GM12878 (cell line): ENCODE measurements at regions not wholly inside any gene's neighbourhood (a gene's known extent, or its start where the extent isn't known, plus 50 kb on each side); places are given as distances from the start of the nearest gene placed in this dataset.

Experiments
- ATAC-seq: fragments of 200-7000 bp; cut with Tn5 transposase; 3 replicates; pipeline ENCODE4 v1.9.1; 2020; ENCODE audit warnings: mild to moderate bottlenecking, moderate library complexity
- BruUV-seq: library from RNA; stranded (reverse); fragments of 400-500 nt; replicated peaks from 2 replicates; lab custom pipeline; 2021; lab: Mats Ljungman, UMichigan
- CTCF ChIA-PET: fragments of 300-600 bp; sonication (Branson Sonifier 250); formaldehyde crosslinking; extraction: SDS; loops from one replicate; lab custom pipeline; 2021; ENCODE audit warnings: inconsistent platforms; lab: Yijun Ruan, JAX
- POLR2A ChIA-PET: fragments of 350-600 bp; formaldehyde crosslinking; extraction: SDS; loops from one replicate; lab custom pipeline; 2021; ENCODE audit warnings: inconsistent platforms; lab: Charles Lee
- RAD21 ChIA-PET: fragments of 300-600 bp; sonication (Branson Sonifier 250); formaldehyde crosslinking; loops from one replicate; lab custom pipeline; 2023; ENCODE audit warnings: antibody characterized with exemption; ENCODE audit not compliant: unreplicated experiment; lab: Charles Lee
- SMC1A ChIA-PET: fragments of 300-600 bp; sonication (Branson Sonifier 250); formaldehyde crosslinking; loops from one replicate; lab custom pipeline; 2023; ENCODE audit not compliant: unreplicated experiment, uncharacterized antibody; lab: Charles Lee
- DNase-seq: peaks from one replicate; pipeline ENCODE4 v3.0.0-alpha.2; 2011; ENCODE audit warnings: low read depth, low spot score
- FAIRE-seq: peaks from 3 replicates; lab custom pipeline; 2011; peaks lifted over from hg19 to GRCh38; lab: Jason Lieb, UNC
- H2AFZ ChIP-seq: 2 replicates; pipeline ENCODE4 v1.6.0; 2011; ENCODE audit warnings: low read depth, low read length, control low read depth; ENCODE audit not compliant: control insufficient read depth
- H3K27ac ChIP-seq: 2 replicates; pipeline ENCODE4 v1.5.1; 2011; ENCODE audit warnings: control low read depth; ENCODE audit not compliant: control insufficient read depth, insufficient read depth
- H3K27me3 ChIP-seq, 2 experiments: replicated peaks in 1 of 2; 2 replicates each; pipeline versions ENCODE4 v1.6.0 to v1.6.1; 2011; ENCODE audit warnings: low read length in 1 of 2; ENCODE audit not compliant: control insufficient read depth in 2 of 2, insufficient read depth in 2 of 2
- H3K36me3 ChIP-seq, 2 experiments: 2 replicates each; pipeline ENCODE4 v1.5.1; 2011; ENCODE audit warnings: low read length in 1 of 2; ENCODE audit not compliant: control insufficient read depth in 2 of 2, insufficient read depth in 2 of 2
- H3K4me1 ChIP-seq: 2 replicates; pipeline ENCODE4 v1.6.1; 2011; ENCODE audit warnings: mild to moderate bottlenecking, low read length, moderate library complexity, mixed read lengths; ENCODE audit not compliant: control insufficient read depth, insufficient read depth
- H3K4me2 ChIP-seq: 2 replicates; pipeline ENCODE4 v1.6.0; 2011; ENCODE audit warnings: control low read depth; ENCODE audit not compliant: control insufficient read depth, insufficient read depth
- H3K4me3 ChIP-seq: fragments of 200-600 bp; sonication (generic); 2 replicates; pipeline ENCODE4 v1.5.1; 2016
- H3K79me2 ChIP-seq: 2 replicates; pipeline ENCODE4 v1.6.0; 2011; ENCODE audit warnings: low read length; ENCODE audit not compliant: control insufficient read depth, insufficient read depth
- H3K9ac ChIP-seq: 2 replicates; pipeline ENCODE4 v1.8.0; 2011; ENCODE audit warnings: low read length, control low read depth, mixed read lengths; ENCODE audit not compliant: control insufficient read depth, insufficient read depth
- H3K9me3 ChIP-seq: replicated peaks from 3 replicates; pipeline ENCODE4 v1.5.1; 2011; ENCODE audit warnings: mild to moderate bottlenecking, low read length; ENCODE audit not compliant: control insufficient read depth, insufficient read depth
- H4K20me1 ChIP-seq: 2 replicates; pipeline ENCODE4 v1.6.0; 2011; ENCODE audit not compliant: control insufficient read depth, insufficient read depth
- BRCA1 ChIP-seq: IDR thresholded peaks from 2 replicates; pipeline ENCODE4 v1.6.1; 2011; ENCODE audit warnings: low read depth, low read length, improper control_type of control experiment
- CBX3 ChIP-seq: fragments of 200-600 bp; sonication (generic); IDR thresholded peaks from 2 replicates; pipeline ENCODE4 v1.6.1; 2016; ENCODE audit warnings: low read depth, borderline replicate concordance
- HCFC1 ChIP-seq: fragments of 150-350 bp; IDR thresholded peaks from 2 replicates; pipeline ENCODE4 v1.6.1; 2014; ENCODE audit warnings: low read length
- MYC ChIP-seq: IDR thresholded peaks from 2 replicates; pipeline ENCODE4 v1.6.1; 2011; ENCODE audit warnings: mild to moderate bottlenecking, low read length, moderate library complexity, inconsistent platforms; ENCODE audit not compliant: insufficient read depth, insufficient replicate concordance, insufficient read length, severe bottlenecking
- POU2F2 ChIP-seq: IDR thresholded peaks from 3 replicates; pipeline ENCODE4 v1.6.1; 2011; ENCODE audit warnings: low read depth, mild to moderate bottlenecking, low read length, borderline replicate concordance
- RBBP5 ChIP-seq: fragments of 200-600 bp; sonication (generic); conservative IDR thresholded peaks from 2 replicates; pipeline ENCODE4 v1.6.1; 2016
- WGBS: methylation state at CpG from one replicate; pipeline ENCODE4 v1.1.6; 2016; ENCODE audit warnings: low lambda C conversion rate; ENCODE audit not compliant: insufficient replicate concordance, insufficient coverage; ENCODE audit errors: missing lambda C conversion rate; 5-methylcytosine and 5-hydroxymethylcytosine counted together
- in situ Hi-C: fragments of 300-500 bp; cut with MboI; formaldehyde crosslinking; loops from 9 replicates; pipeline ENCODE4 v1.14.3; 2018; ENCODE audit warnings: mixed read lengths
- intact Hi-C: fragments of 100-400 bp; cut with micrococcal nuclease; formaldehyde crosslinking; loops from one replicate; pipeline ENCODE4 v1.14.2; 2022; ENCODE audit not compliant: unreplicated experiment
- TF ChIP-seq, protein P1 (sequence below): fragments of 450-650 bp; formaldehyde crosslinking; IDR thresholded peaks from 2 replicates; pipeline ENCODE4 v1.4.0; 2020; ENCODE audit warnings: mild to moderate bottlenecking, moderate library complexity
- TF ChIP-seq, protein P2 (sequence below): fragments of 450-650 bp; IDR thresholded peaks from 2 replicates; pipeline ENCODE4 v1.6.1; 2014; ENCODE audit warnings: mild to moderate bottlenecking

DNA sequence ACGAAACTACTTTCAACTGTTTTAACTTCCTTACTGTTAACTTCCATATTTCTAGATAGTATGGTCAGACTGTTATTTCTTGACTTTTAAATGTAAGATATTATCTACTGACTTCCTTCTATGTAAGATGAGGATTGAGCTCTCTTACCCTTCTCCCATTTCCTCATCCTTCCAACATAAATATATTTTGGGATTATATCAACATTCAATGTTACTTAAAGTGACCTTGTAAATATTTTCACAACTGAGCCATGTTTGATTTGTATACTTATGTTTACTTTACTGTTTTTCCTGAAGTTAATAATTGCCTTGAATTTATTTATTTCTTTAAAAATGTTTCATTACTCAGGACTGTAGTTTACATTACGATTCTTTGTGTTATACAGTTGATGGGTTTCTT is 148.7 kb downstream of the ZIC5 start:
- intact Hi-C loops (no loop called here), in situ Hi-C loops (no loop called here)
- SMC1A ChIA-PET, result no interaction called here
- RAD21 ChIA-PET, result interaction anchor here (0.6 kb wide), 1 partner anchor 18 kb away, joined by 6 read pairs; no protein-coding TSS in a partner anchor
- no peaks in the 10 kb centered on the region for H3K79me2 ChIP-seq
- H3K27me3 ChIP-seq, result no peaks in the 10 kb centered on the region
- no peak overlapping the region for H3K4me3 ChIP-seq
- ATAC-seq (no peak), FAIRE-seq (no peak), DNase-seq (no peak)
- H3K4me1 ChIP-seq, result no peaks in the 10 kb centered on the region
- CTCF ChIA-PET, result no interaction called here
- no peak overlapping the region for H2AFZ ChIP-seq
- no peaks in the 10 kb centered on the region for H3K36me3 ChIP-seq
- no peaks in the 10 kb centered on the region for H3K9me3 ChIP-seq
- WGBS, result 53% methylated on average over 2 of the region's 2 CpGs
- H3K27ac ChIP-seq, result no peak overlapping the region
- H3K9ac ChIP-seq, result no peak overlapping the region
- no peaks in the 10 kb centered on the region for H4K20me1 ChIP-seq
- TF ChIP-seq POU2F2, result no peak
- TF ChIP-seq HCFC1, result no peak
- TF ChIP-seq, protein P1, sequence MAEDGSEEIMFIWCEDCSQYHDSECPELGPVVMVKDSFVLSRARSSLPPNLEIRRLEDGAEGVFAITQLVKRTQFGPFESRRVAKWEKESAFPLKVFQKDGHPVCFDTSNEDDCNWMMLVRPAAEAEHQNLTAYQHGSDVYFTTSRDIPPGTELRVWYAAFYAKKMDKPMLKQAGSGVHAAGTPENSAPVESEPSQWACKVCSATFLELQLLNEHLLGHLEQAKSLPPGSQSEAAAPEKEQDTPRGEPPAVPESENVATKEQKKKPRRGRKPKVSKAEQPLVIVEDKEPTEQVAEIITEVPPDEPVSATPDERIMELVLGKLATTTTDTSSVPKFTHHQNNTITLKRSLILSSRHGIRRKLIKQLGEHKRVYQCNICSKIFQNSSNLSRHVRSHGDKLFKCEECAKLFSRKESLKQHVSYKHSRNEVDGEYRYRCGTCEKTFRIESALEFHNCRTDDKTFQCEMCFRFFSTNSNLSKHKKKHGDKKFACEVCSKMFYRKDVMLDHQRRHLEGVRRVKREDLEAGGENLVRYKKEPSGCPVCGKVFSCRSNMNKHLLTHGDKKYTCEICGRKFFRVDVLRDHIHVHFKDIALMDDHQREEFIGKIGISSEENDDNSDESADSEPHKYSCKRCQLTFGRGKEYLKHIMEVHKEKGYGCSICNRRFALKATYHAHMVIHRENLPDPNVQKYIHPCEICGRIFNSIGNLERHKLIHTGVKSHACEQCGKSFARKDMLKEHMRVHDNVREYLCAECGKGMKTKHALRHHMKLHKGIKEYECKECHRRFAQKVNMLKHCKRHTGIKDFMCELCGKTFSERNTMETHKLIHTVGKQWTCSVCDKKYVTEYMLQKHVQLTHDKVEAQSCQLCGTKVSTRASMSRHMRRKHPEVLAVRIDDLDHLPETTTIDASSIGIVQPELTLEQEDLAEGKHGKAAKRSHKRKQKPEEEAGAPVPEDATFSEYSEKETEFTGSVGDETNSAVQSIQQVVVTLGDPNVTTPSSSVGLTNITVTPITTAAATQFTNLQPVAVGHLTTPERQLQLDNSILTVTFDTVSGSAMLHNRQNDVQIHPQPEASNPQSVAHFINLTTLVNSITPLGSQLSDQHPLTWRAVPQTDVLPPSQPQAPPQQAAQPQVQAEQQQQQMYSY (CRISPR knock-in tag), result no peak
- no peak for TF ChIP-seq RBBP5
- TF ChIP-seq MYC, result no peak
- TF ChIP-seq, protein P2, sequence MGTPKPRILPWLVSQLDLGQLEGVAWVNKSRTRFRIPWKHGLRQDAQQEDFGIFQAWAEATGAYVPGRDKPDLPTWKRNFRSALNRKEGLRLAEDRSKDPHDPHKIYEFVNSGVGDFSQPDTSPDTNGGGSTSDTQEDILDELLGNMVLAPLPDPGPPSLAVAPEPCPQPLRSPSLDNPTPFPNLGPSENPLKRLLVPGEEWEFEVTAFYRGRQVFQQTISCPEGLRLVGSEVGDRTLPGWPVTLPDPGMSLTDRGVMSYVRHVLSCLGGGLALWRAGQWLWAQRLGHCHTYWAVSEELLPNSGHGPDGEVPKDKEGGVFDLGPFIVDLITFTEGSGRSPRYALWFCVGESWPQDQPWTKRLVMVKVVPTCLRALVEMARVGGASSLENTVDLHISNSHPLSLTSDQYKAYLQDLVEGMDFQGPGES, result no peak
- TF ChIP-seq BRCA1, result no peak
- no peak for TF ChIP-seq CBX3
- POLR2A ChIA-PET, result no interaction called here
- BruUV-seq, result no TSS peak
- H3K4me2 ChIP-seq, result no peak overlapping the region
